H7 (cell line): ENCODE measurements at regions not wholly inside any gene's neighbourhood (a gene's known extent, or its start where the extent isn't known, plus 50 kb on each side); places are given as distances from the start of the nearest gene placed in this dataset.
"Not testable (repeated sequence)": the region's sequence is repeated elsewhere in the genome, so short reads cannot be mapped to it uniquely, and the experiment has no call there.

Experiments used
- DNase-seq: peaks from one replicate; pipeline ENCODE4 v3.0.0; 2012
- H3K27me3 ChIP-seq: 2 replicates; pipeline ENCODE4 v1.6.0; 2011; ENCODE audit warnings: mild to moderate bottlenecking, low read length; ENCODE audit not compliant: control insufficient read depth, insufficient read depth
- H3K36me3 ChIP-seq: replicated peaks from 2 replicates; pipeline ENCODE4 v1.5.1; 2011; ENCODE audit warnings: low read length; ENCODE audit not compliant: control insufficient read depth, insufficient read depth
- H3K4me3 ChIP-seq: 2 replicates; pipeline ENCODE4 v1.5.1; 2011; ENCODE audit warnings: low read depth, mild to moderate bottlenecking, control low read depth, low read length, moderate library complexity; ENCODE audit not compliant: insufficient read depth

DNA sequence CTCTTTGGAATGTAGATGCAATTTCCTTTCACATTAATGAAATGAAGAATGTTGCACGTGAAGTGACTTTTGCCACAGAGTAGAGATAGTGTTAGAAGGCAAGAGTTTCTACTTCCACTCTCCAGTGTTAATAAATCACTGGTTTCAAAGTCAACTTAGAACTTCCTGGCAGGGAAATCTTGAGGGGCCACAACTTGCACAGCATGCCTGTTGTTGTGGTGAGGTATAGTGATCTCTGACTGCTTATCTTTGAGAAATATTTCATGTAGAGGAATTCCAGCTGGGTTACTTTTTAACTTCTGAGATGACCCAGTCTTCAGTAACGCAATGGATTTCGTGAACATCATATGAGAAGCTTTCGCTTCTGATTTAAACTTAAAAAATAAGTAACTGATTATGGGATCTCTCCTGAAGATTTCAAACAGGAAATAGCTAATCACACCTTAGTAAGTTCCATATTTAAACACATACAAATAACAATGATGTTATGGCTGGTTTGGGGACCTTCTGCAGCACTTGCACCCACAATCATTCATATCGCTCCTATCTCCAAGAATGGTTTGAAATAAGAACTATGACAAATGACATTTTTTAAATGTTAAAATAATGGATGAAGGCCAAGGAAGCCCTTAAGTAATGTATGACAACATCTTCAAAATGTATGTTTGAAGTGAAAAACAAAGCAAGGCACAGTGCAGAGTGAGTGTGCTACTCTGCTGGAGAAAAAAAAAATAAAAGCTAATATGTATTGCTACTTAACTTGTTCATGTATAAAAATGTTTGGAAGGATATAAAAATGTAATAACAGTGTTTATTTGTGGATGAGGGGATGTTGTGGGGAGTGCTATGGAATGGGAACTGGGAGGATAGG lies 726.5 kb upstream of the NECTIN3 start:
- Histone ChIP-seq H3K4me3 (no peak overlapping the region), H3K27me3 (no peaks in the 10 kb centered on the region), H3K36me3 (no peaks in the 10 kb centered on the region)
- no peak for DNase-seq

GRCh38 chr3:110349295-110349694 lies 722.3 kb upstream of the NECTIN3 start:
- Histone ChIP-seq H3K27me3 (no peaks in the 10 kb centered on the region), H3K4me3 (no peak overlapping the region), H3K36me3 (no peaks in the 10 kb centered on the region)
- no peak for DNase-seq

GRCh38 chr3:110352841-110353604 lies 718.6 kb upstream of the NECTIN3 start:
- Histone ChIP-seq H3K27me3 (no peaks in the 10 kb centered on the region), H3K4me3 (no peak overlapping the region)
- DNase-seq = no peak

DNA sequence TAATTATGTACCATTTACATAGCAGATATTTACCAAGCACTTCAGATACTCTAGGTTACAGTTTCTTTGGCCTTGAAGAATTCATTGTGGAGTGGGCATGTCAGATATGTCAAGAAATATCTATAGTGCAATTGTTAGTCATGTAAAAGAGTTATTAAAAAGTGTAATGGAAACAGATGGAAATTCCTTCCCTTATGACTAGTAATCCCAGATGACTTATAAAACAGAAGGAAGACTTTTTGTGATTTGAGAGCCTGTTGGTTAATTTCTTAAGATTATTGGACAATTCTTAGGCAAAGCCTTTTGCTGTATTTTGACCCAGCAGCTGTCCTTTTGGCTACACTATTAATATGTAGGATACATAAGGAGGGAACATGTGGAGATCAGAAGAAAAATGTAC lies 708.9 kb upstream of the NECTIN3 start:
- DNase-seq = no peak
- no peak overlapping the region for H3K4me3 ChIP-seq
- no peaks in the 10 kb centered on the region for H3K27me3 ChIP-seq
- H3K36me3 ChIP-seq = no peaks in the 10 kb centered on the region

More at GRCh38 chr3:110352841-110353604, 718.6 kb upstream of the NECTIN3 start:
- H3K36me3 ChIP-seq = no peaks in the 10 kb centered on the region

GRCh38 chr3:110367289-110367688 lies 704.3 kb upstream of the NECTIN3 start:
- H3K36me3 ChIP-seq, H3K4me3 ChIP-seq, H3K27me3 ChIP-seq, DNase-seq: not testable (repeated sequence)

DNA sequence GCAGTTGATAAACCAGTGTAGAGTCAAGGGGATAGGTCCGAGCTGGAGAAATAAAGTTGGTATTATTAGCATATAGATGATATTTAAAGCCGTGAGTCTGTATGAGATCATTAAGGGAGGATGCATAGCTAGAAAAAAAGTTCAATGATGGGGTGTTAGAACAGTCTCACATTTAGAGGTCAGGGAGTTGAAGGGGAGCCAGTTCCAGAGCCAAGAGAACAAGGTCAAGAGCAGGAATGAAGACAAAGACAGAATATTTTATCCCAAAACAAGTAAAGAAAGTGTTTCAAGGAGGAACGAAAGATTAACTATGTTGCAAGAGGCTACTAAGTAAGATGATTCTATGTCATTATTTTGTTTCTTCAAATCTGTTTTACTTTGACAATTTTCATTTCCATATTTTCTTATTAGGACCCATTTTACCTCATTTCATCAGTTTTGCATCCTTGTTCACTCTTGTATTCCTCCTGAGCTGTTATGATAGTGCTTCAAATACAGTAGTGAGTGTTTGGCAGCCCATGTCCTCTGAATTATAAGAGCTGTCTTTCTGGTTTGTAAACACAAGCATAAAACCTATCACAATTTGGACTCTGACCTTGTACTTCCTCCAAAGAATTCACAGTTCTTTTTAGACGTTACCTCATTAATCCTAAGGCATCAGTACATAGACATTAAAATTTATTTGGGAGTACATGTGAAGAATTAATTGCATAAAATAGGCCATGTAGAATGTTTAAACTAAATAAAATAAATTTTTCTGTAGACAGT lies 695.7 kb upstream of the NECTIN3 start:
- DNase-seq = no peak
- H3K36me3 ChIP-seq = no peaks in the 10 kb centered on the region
- no peaks in the 10 kb centered on the region for H3K27me3 ChIP-seq
- H3K4me3 ChIP-seq = no peak overlapping the region

DNA sequence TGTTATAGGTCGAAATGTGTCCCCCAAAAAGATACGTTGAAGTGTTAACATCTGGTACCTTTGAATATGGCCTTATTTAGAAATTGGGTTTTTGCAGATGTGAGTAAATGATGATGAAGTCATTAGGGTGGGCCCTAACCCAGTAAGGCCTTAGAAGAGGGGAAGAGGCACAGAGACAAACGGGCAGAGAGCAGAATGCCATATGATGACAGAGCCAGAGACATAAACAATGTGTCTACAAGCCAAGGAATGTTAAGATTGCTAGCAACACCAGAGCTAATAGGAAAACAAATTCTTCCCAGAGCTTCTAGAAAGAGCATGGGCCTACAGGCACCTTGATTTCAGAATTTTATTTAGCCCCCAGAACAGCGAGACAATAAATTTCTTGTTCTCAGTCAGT lies 693.1 kb upstream of the NECTIN3 start:
- H3K27me3 ChIP-seq = no peaks in the 10 kb centered on the region
- H3K36me3 ChIP-seq = no peaks in the 10 kb centered on the region
- H3K4me3 ChIP-seq = no peak overlapping the region
- no peak for DNase-seq

- Histone ChIP-seq H3K27me3 (no peaks in the 10 kb centered on the region), H3K36me3 (no peaks in the 10 kb centered on the region), H3K4me3 (no peak overlapping the region)
- DNase-seq = no peak
Measured at GRCh38 chr3:110381992-110382391, 689.6 kb upstream of the NECTIN3 start.

DNA sequence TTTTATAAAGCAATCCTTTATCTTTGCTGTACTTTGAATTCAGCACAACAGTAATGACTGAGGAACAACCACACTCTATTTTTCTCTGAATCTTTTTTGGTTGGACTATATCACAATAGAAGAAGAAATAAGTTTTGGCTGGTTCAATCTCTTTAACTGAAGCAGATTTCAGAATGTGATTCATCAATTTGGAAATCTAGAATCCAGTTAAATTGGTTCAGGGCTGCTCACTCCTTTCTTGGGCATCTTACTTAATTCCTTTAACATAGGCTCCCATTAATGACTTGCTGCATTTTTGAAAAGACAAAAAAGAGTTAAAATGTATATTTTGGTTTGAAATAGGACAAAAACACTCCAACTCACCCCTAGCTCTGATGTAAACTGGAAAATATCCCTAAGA lies 688.3 kb upstream of the NECTIN3 start:
- Histone ChIP-seq H3K27me3 (no peaks in the 10 kb centered on the region), H3K4me3 (no peak overlapping the region), H3K36me3 (no peaks in the 10 kb centered on the region)
- no peak for DNase-seq

DNA sequence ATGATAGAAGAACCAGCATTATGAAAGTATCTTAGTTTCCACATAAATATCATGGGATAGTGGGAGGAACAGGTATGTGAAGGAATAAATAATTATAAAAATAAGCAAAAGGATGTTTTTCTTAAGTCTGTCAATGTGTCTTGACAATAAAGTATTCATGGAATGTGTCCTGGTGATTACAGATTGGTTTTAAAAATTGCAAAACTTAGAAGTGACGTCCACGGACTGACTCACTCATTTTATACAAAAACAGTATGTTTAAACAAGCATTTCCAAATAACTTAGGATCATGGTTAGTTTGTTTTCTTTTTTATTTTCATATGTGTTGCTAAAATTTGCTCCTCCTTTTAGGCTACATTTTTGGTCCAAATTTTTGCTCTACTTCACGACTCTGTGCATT lies 687.0 kb upstream of the NECTIN3 start:
- Histone ChIP-seq H3K36me3 (no peaks in the 10 kb centered on the region), H3K27me3 (no peaks in the 10 kb centered on the region), H3K4me3 (no peak overlapping the region)
- no peak for DNase-seq

GRCh38 chr3:110389005-110389404 lies 682.6 kb upstream of the NECTIN3 start:
- Histone ChIP-seq H3K36me3 (no peaks in the 10 kb centered on the region), H3K27me3 (no peaks in the 10 kb centered on the region), H3K4me3 (no peak overlapping the region)
- DNase-seq = no peak

- DNase-seq = no peak
- H3K4me3 ChIP-seq = no peak overlapping the region
- no peaks in the 10 kb centered on the region for H3K27me3 ChIP-seq
- H3K36me3 ChIP-seq = no peaks in the 10 kb centered on the region
Measured at GRCh38 chr3:110390372-110390771, 681.2 kb upstream of the NECTIN3 start.

GRCh38 chr3:110391042-110391441 lies 680.6 kb upstream of the NECTIN3 start:
- Histone ChIP-seq H3K27me3 (no peaks in the 10 kb centered on the region), H3K4me3 (no peak overlapping the region), H3K36me3 (no peaks in the 10 kb centered on the region)
- DNase-seq = no peak

- DNase-seq = no peak
- no peaks in the 10 kb centered on the region for H3K36me3 ChIP-seq
- H3K4me3 ChIP-seq = no peak overlapping the region
- no peaks in the 10 kb centered on the region for H3K27me3 ChIP-seq
Measured at GRCh38 chr3:110391640-110392395, 679.8 kb upstream of the NECTIN3 start.
